ENCODE measurements at regions not wholly inside any gene's neighbourhood (a gene's known extent, or its start where the extent isn't known, plus 50 kb on each side); places are given as distances from the start of the nearest gene placed in this dataset.

GRCh38 chr4:122990891-122991290 lies 68.5 kb upstream of the NUDT6 start:
- TF ChIP-seq CTCF (IDR thresholded peaks at IDR 0.05; ENCODE audit: insufficient read depth, low read depth, low read length): no peak
- TF ChIP-seq EZH2 (IDR thresholded peaks at IDR 0.05; ENCODE audit: insufficient read depth, low read length): no peak

Measured in astrocyte (in vitro differentiated cells and primary cell).